GM12878 (cell line): ENCODE measurements at regions not wholly inside any gene's neighbourhood (a gene's known extent, or its start where the extent isn't known, plus 50 kb on each side); places are given as distances from the start of the nearest gene placed in this dataset.

ENCODE experiments used
- CTCF ChIP-seq, 3 experiments: IDR thresholded peaks in 2 of 3; conservative IDR thresholded peaks in 1 of 3; 2 replicates each; pipeline ENCODE4 v1.5.1; 2011; ENCODE audit warnings: low read depth in 3 of 3, low read length in 3 of 3, mild to moderate bottlenecking in 3 of 3, control low read depth in 2 of 3, moderate library complexity in 2 of 3, inconsistent platforms in 1 of 3, mixed read lengths in 1 of 3; ENCODE audit not compliant: control insufficient read depth in 2 of 3, insufficient read depth in 1 of 3; ENCODE audit errors: extremely low read depth in 1 of 3
- EP300 ChIP-seq, 2 experiments: fragments of 150-350 bp in 1 of 2; IDR thresholded peaks; 2 replicates each; pipeline ENCODE4 v1.6.1; 2011 to 2012; ENCODE audit warnings: low read depth in 2 of 2, low read length in 2 of 2, borderline replicate concordance in 1 of 2, improper control_type of control experiment in 1 of 2, inconsistent platforms in 1 of 2; ENCODE audit not compliant: control insufficient read depth in 1 of 2
- PAX5 ChIP-seq: IDR thresholded peaks from 2 replicates; pipeline ENCODE4 v1.6.1; 2011; ENCODE audit warnings: low read depth, low read length, borderline replicate concordance
- SMC3 ChIP-seq: IDR thresholded peaks from 2 replicates; pipeline ENCODE4 v1.6.1; 2011; ENCODE audit warnings: low read length, improper control_type of control experiment, borderline replicate concordance

GRCh38 chr1:234777856-234778220 lies 167.9 kb upstream of the IRF2BP2 start:
- no peak for TF ChIP-seq SMC3
- TF ChIP-seq CTCF (IDR thresholded peaks at IDR 0.05 in 2 of 3, conservative IDR thresholded peaks at IDR 0.05 in 1 of 3; ENCODE audit: control insufficient read depth in 2 of 3, extremely low read depth in 1 of 3, insufficient read depth in 1 of 3, low read depth in 3 of 3, low read length in 3 of 3): no peak
- no peak for TF ChIP-seq EP300 (IDR thresholded peaks at IDR 0.05; ENCODE audit: borderline replicate concordance in 1 of 2, control insufficient read depth in 1 of 2, low read depth in 2 of 2, low read length in 2 of 2)
- no peak for TF ChIP-seq PAX5
